ENCODE measurements at regions not wholly inside any gene's neighbourhood (a gene's known extent, or its start where the extent isn't known, plus 50 kb on each side); places are given as distances from the start of the nearest gene placed in this dataset.

- no peak for TF ChIP-seq POLR2A (IDR thresholded peaks at IDR 0.05)
- no peak for TF ChIP-seq EP300 (IDR thresholded peaks at IDR 0.05)
Observed at GRCh38 chr14:96997996-96998395, 200.8 kb downstream of the VRK1 start.
